ENCODE measurements at regions not wholly inside any gene's neighbourhood (a gene's known extent, or its start where the extent isn't known, plus 50 kb on each side); places are given as distances from the start of the nearest gene placed in this dataset.

DNA sequence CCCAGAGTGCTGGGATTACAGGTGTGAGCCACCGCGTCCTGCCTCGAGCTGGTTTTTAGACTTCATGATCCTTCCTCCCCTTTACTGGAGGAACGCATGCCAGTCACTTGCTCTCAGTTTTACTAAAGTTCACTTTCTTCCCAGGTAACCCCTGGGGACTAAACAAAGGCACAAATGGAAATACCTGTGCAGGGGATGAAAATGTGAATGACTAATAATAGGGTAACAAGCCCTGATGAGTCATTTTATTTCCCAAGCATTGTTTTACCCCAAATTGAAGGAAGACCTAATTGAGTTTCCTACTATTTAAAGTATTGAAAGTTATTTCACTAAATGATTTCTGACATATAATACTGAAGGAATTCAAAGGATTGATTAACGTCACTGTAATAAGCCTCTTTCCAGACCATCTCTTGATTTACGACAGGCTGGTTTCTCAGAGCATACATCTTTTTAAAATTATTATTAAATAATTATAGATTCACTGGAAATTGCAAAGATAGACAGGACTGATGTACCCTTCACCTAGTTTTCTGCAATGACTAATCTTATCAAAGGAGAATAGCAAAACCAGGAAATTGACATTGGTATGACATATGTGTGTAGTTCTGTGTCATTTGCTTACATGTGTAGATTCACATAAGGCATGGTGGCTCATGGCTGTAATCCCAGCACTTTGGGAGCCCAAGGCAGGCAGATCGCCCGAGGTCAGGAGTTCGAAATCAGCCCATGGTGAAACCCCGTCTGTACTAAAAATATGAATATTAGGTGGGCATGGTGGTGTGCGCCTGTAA lies 53.2 kb upstream of the SOD1 start:
- DNase-seq (ENCODE audit: low spot score), result no peak
- POLR2A ChIA-PET, result no interaction called here
- TF ChIP-seq GRHL2 (CRISPR knock-in tag; IDR thresholded peaks at IDR 0.05; ENCODE audit: insufficient replicate concordance, severe bottlenecking) (no peak), ZNF263 (CRISPR knock-in tag; IDR thresholded peaks at IDR 0.05; ENCODE audit: low read depth) (no peak), ZNF219 (CRISPR knock-in tag; IDR thresholded peaks at IDR 0.05; ENCODE audit: borderline replicate concordance) (no peak), FOXP1 (CRISPR knock-in tag; IDR thresholded peaks at IDR 0.05; ENCODE audit: borderline replicate concordance) (no peak), NFE2L1 (CRISPR knock-in tag; IDR thresholded peaks at IDR 0.05) (no peak), SP1 (CRISPR knock-in tag; conservative IDR thresholded peaks at IDR 0.05) (no peak)
- TF ChIP-seq, protein P1, sequence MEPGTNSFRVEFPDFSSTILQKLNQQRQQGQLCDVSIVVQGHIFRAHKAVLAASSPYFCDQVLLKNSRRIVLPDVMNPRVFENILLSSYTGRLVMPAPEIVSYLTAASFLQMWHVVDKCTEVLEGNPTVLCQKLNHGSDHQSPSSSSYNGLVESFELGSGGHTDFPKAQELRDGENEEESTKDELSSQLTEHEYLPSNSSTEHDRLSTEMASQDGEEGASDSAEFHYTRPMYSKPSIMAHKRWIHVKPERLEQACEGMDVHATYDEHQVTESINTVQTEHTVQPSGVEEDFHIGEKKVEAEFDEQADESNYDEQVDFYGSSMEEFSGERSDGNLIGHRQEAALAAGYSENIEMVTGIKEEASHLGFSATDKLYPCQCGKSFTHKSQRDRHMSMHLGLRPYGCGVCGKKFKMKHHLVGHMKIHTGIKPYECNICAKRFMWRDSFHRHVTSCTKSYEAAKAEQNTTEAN (CRISPR knock-in tag; IDR thresholded peaks at IDR 0.05), result no peak
- TF ChIP-seq, protein P2, sequence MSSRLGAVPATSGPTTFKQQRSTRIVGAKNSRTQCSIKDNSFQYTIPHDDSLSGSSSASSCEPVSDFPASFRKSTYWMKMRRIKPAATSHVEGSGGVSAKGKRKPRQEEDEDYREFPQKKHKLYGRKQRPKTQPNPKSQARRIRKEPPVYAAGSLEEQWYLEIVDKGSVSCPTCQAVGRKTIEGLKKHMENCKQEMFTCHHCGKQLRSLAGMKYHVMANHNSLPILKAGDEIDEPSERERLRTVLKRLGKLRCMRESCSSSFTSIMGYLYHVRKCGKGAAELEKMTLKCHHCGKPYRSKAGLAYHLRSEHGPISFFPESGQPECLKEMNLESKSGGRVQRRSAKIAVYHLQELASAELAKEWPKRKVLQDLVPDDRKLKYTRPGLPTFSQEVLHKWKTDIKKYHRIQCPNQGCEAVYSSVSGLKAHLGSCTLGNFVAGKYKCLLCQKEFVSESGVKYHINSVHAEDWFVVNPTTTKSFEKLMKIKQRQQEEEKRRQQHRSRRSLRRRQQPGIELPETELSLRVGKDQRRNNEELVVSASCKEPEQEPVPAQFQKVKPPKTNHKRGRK (CRISPR knock-in tag; IDR thresholded peaks at IDR 0.05; ENCODE audit: borderline replicate concordance), result no peak
- TF ChIP-seq, protein P3, sequence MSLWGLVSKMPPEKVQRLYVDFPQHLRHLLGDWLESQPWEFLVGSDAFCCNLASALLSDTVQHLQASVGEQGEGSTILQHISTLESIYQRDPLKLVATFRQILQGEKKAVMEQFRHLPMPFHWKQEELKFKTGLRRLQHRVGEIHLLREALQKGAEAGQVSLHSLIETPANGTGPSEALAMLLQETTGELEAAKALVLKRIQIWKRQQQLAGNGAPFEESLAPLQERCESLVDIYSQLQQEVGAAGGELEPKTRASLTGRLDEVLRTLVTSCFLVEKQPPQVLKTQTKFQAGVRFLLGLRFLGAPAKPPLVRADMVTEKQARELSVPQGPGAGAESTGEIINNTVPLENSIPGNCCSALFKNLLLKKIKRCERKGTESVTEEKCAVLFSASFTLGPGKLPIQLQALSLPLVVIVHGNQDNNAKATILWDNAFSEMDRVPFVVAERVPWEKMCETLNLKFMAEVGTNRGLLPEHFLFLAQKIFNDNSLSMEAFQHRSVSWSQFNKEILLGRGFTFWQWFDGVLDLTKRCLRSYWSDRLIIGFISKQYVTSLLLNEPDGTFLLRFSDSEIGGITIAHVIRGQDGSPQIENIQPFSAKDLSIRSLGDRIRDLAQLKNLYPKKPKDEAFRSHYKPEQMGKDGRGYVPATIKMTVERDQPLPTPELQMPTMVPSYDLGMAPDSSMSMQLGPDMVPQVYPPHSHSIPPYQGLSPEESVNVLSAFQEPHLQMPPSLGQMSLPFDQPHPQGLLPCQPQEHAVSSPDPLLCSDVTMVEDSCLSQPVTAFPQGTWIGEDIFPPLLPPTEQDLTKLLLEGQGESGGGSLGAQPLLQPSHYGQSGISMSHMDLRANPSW (CRISPR knock-in tag; conservative IDR thresholded peaks at IDR 0.05; ENCODE audit: low read depth), result no peak
- TF ChIP-seq, protein P4, sequence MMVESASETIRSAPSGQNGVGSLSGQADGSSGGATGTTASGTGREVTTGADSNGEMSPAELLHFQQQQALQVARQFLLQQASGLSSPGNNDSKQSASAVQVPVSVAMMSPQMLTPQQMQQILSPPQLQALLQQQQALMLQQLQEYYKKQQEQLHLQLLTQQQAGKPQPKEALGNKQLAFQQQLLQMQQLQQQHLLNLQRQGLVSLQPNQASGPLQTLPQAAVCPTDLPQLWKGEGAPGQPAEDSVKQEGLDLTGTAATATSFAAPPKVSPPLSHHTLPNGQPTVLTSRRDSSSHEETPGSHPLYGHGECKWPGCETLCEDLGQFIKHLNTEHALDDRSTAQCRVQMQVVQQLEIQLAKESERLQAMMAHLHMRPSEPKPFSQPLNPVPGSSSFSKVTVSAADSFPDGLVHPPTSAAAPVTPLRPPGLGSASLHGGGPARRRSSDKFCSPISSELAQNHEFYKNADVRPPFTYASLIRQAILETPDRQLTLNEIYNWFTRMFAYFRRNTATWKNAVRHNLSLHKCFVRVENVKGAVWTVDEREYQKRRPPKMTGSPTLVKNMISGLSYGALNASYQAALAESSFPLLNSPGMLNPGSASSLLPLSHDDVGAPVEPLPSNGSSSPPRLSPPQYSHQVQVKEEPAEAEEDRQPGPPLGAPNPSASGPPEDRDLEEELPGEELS (CRISPR knock-in tag; IDR thresholded peaks at IDR 0.05), result no peak
- TF ChIP-seq, protein P5, sequence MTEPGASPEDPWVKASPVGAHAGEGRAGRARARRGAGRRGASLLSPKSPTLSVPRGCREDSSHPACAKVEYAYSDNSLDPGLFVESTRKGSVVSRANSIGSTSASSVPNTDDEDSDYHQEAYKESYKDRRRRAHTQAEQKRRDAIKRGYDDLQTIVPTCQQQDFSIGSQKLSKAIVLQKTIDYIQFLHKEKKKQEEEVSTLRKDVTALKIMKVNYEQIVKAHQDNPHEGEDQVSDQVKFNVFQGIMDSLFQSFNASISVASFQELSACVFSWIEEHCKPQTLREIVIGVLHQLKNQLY (CRISPR knock-in tag; IDR thresholded peaks at IDR 0.05), result no peak
- H3K36me3 Mint-ChIP-seq, result no peaks in the 10 kb centered on the region
- H3K9me3 Mint-ChIP-seq, result 0 out of 2 replicates have a peak, but pooled peaks cover 4% of the 10 kb centered on the region
- H3K27ac Mint-ChIP-seq, result no peak overlapping the region
- peaks cover 10% of the 10 kb centered on the region; the same call in 1 of the 2 replicates for H3K4me1 Mint-ChIP-seq
- H3K4me3 Mint-ChIP-seq, result no peak overlapping the region
- no peak for ATAC-seq
- no peaks in the 10 kb centered on the region for H3K27me3 Mint-ChIP-seq (ENCODE audit: low read depth)
- CTCF ChIA-PET, result interaction anchor here (0.6 to 1.5 kb wide), 3 partner anchors 25 to 98 kb away, joined by 3 to 8 read pairs (median 4); no protein-coding TSS in a partner anchor

DNA sequence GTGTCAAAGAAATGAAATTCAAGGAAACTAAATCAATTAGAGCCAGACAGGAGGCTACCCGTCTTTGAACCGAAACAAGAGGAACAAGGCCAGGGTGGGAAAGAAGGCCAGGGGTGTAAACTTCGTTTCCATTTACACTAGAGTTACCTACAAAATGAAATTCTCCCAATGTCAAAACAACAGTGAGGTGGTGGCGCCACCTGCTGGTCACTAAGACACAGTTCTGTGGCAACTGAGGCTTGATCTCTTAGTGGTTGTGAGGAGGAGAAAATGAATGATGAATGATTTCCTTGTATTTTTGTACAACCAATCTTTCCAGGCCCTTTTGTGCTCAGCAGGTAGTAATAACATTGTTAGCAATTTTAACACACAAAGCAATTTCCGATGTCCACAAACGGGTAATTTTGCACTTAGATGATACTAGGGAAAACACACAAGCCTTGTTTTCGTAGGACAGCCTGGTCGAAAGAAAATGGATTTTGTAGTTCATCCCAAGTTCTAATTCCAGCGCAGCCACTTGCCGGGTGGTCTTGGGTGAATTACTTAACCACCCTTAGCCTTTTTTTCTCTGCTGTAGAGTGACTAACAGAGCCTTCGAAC lies 54.8 kb upstream of the SOD1 start:
- CTCF ChIA-PET, result interaction anchor here (0.6 to 1.5 kb wide), 4 partner anchors 18 to 312 kb away, joined by 3 to 4 read pairs (median 3); no protein-coding TSS in a partner anchor
- Mint-ChIP-seq H3K27ac (no peak overlapping the region), H3K9me3 (no peaks in the 10 kb centered on the region), H3K36me3 (no peaks in the 10 kb centered on the region), H3K27me3 (ENCODE audit: low read depth) (no peaks in the 10 kb centered on the region), H3K4me1 (peaks cover 10% of the 10 kb centered on the region; the same call in 1 of the 2 replicates), H3K4me3 (no peak overlapping the region)
- TF ChIP-seq JAZF1 (CRISPR knock-in tag; IDR thresholded peaks at IDR 0.05), result no peak
- TF ChIP-seq, protein P6, sequence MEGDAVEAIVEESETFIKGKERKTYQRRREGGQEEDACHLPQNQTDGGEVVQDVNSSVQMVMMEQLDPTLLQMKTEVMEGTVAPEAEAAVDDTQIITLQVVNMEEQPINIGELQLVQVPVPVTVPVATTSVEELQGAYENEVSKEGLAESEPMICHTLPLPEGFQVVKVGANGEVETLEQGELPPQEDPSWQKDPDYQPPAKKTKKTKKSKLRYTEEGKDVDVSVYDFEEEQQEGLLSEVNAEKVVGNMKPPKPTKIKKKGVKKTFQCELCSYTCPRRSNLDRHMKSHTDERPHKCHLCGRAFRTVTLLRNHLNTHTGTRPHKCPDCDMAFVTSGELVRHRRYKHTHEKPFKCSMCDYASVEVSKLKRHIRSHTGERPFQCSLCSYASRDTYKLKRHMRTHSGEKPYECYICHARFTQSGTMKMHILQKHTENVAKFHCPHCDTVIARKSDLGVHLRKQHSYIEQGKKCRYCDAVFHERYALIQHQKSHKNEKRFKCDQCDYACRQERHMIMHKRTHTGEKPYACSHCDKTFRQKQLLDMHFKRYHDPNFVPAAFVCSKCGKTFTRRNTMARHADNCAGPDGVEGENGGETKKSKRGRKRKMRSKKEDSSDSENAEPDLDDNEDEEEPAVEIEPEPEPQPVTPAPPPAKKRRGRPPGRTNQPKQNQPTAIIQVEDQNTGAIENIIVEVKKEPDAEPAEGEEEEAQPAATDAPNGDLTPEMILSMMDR (IDR thresholded peaks at IDR 0.05), result peak; percentile 88
- ATAC-seq, result peak; percentile 61
- POLR2A ChIA-PET, result no interaction called here
- peak; percentile 67 for DNase-seq (ENCODE audit: low spot score)

Data from WTC11 (cell line).